CD4-positive, alpha-beta T cell (primary cell): ENCODE measurements at regions not wholly inside any gene's neighbourhood (a gene's known extent, or its start where the extent isn't known, plus 50 kb on each side); places are given as distances from the start of the nearest gene placed in this dataset.

Experiments used
- ATAC-seq: fragments of 200-7000 bp; cut with Tn5 transposase; one replicate; pipeline ENCODE4 v1.10.0; 2022; ENCODE audit warnings: mild to moderate bottlenecking; ENCODE audit not compliant: poor library complexity
- CTCF ChIA-PET: fragments of 350-600 bp; sonication (Branson Sonifier 250); formaldehyde crosslinking; loops from one replicate; lab custom pipeline; 2021; ENCODE audit warnings: antibody characterized with exemption, inconsistent platforms; lab: Charles Lee
- POLR2A ChIA-PET: fragments of 350-600 bp; sonication (Branson Sonifier 250); formaldehyde crosslinking; loops from one replicate; lab custom pipeline; 2021; ENCODE audit warnings: antibody characterized with exemption, inconsistent platforms; lab: Charles Lee
- DNase-seq, 14 experiments: peaks; one replicate each; pipeline ENCODE4 v3.0.0-alpha.2; 2013 to 2020; ENCODE audit warnings: mixed read lengths in 2 of 14
- H3K27ac ChIP-seq, 2 donors: one replicate each; pipeline versions ENCODE4 v1.5.1 to v1.7.0; 2013; ENCODE audit warnings: low read length in 2 of 2, low read depth in 1 of 2, mild to moderate bottlenecking in 1 of 2
- H3K27me3 ChIP-seq, 2 experiments: 1 replicate in 1 of 2; 2 replicates in 1 of 2; pipeline versions ENCODE4 v1.6.1 to v1.7.0; 2013; ENCODE audit warnings: low read length in 2 of 2, control low read depth in 1 of 2, mild to moderate bottlenecking in 1 of 2, moderate library complexity in 1 of 2; ENCODE audit not compliant: insufficient read depth in 2 of 2, control insufficient read depth in 1 of 2
- H3K36me3 ChIP-seq: one replicate; pipeline ENCODE4 v1.6.1; 2013; ENCODE audit warnings: low read length, control low read depth; ENCODE audit not compliant: insufficient read depth
- H3K4me1 ChIP-seq: one replicate; pipeline ENCODE4 v1.6.1; 2013; ENCODE audit warnings: low read length, control low read depth; ENCODE audit not compliant: insufficient read depth
- H3K4me3 ChIP-seq: one replicate; pipeline ENCODE4 v1.5.1; 2013; ENCODE audit warnings: mild to moderate bottlenecking, low read length, moderate library complexity
- H3K9me3 ChIP-seq, 2 experiments: 1 replicate in 1 of 2; 2 replicates in 1 of 2; pipeline versions ENCODE4 v1.6.1 to v1.7.0; 2013; ENCODE audit warnings: low read length in 2 of 2, mild to moderate bottlenecking in 2 of 2, control low read depth in 1 of 2, moderate library complexity in 1 of 2; ENCODE audit not compliant: control insufficient read depth in 1 of 2, insufficient read depth in 1 of 2
- H3K27ac Mint-ChIP-seq: one replicate; pipeline ENCODE4 v1.8.0; 2020; ENCODE audit warnings: mixed read lengths
- H3K27me3 Mint-ChIP-seq: one replicate; pipeline ENCODE4 v1.8.0; 2021; ENCODE audit warnings: mixed read lengths
- H3K36me3 Mint-ChIP-seq: one replicate; pipeline ENCODE4 v1.8.0; 2021; ENCODE audit warnings: low read depth, mixed read lengths
- H3K4me1 Mint-ChIP-seq: one replicate; pipeline ENCODE4 v1.8.0; 2021; ENCODE audit warnings: low read depth, mixed read lengths
- H3K4me3 Mint-ChIP-seq: one replicate; pipeline ENCODE4 v1.8.0; 2020; ENCODE audit warnings: mild to moderate bottlenecking, mixed read lengths
- H3K9me3 Mint-ChIP-seq: one replicate; pipeline ENCODE4 v1.8.0; 2020; ENCODE audit warnings: mixed read lengths
- CTCF ChIP-seq: fragments of 200-600 bp; IDR thresholded peaks from one replicate; pipeline ENCODE4 v1.8.0; 2022; ENCODE audit warnings: antibody characterized with exemption, mild to moderate bottlenecking
- intact Hi-C, 2 experiments: fragments of 100-400 bp; cut with DNase I in 1 of 2; cut with micrococcal nuclease in 1 of 2; formaldehyde crosslinking; loops; one replicate each; pipeline versions ENCODE4 v1.15.1 to v1.9.0; 2023 to 2025; cut with DNase I, micrococcal nuclease

- no peaks in the 10 kb centered on the region for H3K36me3 Mint-ChIP-seq
- H3K27me3 Mint-ChIP-seq: no peaks in the 10 kb centered on the region
- H3K9me3 Mint-ChIP-seq: no peaks in the 10 kb centered on the region
- CTCF ChIA-PET: no interaction called here
- Histone ChIP-seq H3K36me3 (no peaks in the 10 kb centered on the region), H3K4me1 (no peaks in the 10 kb centered on the region), H3K27ac (no peak overlapping the region), H3K9me3 (no peaks in the 10 kb centered on the region), H3K27me3 (no peaks in the 10 kb centered on the region), H3K4me3 (no peak overlapping the region)
- no peaks in the 10 kb centered on the region for H3K4me1 Mint-ChIP-seq
- no peak for DNase-seq
- ATAC-seq: no peak
- intact Hi-C loops: no loop called here
- no peak overlapping the region for H3K4me3 Mint-ChIP-seq
- POLR2A ChIA-PET: no interaction called here
- no peak for TF ChIP-seq CTCF
- H3K27ac Mint-ChIP-seq: no peak overlapping the region
Observed at GRCh38 chr13:87827479-87827878, 156.3 kb downstream of the SLITRK5 start.

GRCh38 chr13:87837522-87837921 lies 166.4 kb downstream of the SLITRK5 start:
- H3K4me3 Mint-ChIP-seq: no peak overlapping the region
- H3K27ac Mint-ChIP-seq: no peak overlapping the region
- ChIA-PET POLR2A (no interaction called here), CTCF (no interaction called here)
- Histone ChIP-seq H3K36me3 (no peaks in the 10 kb centered on the region), H3K27ac (no peak overlapping the region), H3K9me3 (peaks cover 0 to 5% of the 10 kb centered on the region in 2 experiments), H3K4me1 (no peaks in the 10 kb centered on the region), H3K27me3 (no peaks in the 10 kb centered on the region), H3K4me3 (no peak overlapping the region)
- H3K4me1 Mint-ChIP-seq: no peaks in the 10 kb centered on the region
- intact Hi-C loops: no loop called here
- TF ChIP-seq CTCF: no peak
- no peaks in the 10 kb centered on the region for H3K36me3 Mint-ChIP-seq
- H3K27me3 Mint-ChIP-seq: no peaks in the 10 kb centered on the region
- ATAC-seq (no peak), DNase-seq (no peak)
- H3K9me3 Mint-ChIP-seq: no peaks in the 10 kb centered on the region

GRCh38 chr13:87837946-87838345 lies 166.8 kb downstream of the SLITRK5 start:
- no peaks in the 10 kb centered on the region for H3K36me3 Mint-ChIP-seq
- no peaks in the 10 kb centered on the region for H3K9me3 Mint-ChIP-seq
- DNase-seq (no peak), ATAC-seq (no peak)
- no peak for TF ChIP-seq CTCF
- ChIA-PET CTCF (no interaction called here), POLR2A (no interaction called here)
- H3K27me3 Mint-ChIP-seq: no peaks in the 10 kb centered on the region
- no peaks in the 10 kb centered on the region for H3K27me3 ChIP-seq
- no peak overlapping the region for H3K4me3 Mint-ChIP-seq
- H3K36me3 ChIP-seq: no peaks in the 10 kb centered on the region
- no peak overlapping the region for H3K4me3 ChIP-seq
- no peaks in the 10 kb centered on the region for H3K4me1 ChIP-seq
- peaks cover 0 to 5% of the 10 kb centered on the region in 2 experiments for H3K9me3 ChIP-seq
- intact Hi-C loops: no loop called here
- no peak overlapping the region for H3K27ac ChIP-seq
- no peak overlapping the region for H3K27ac Mint-ChIP-seq
- no peaks in the 10 kb centered on the region for H3K4me1 Mint-ChIP-seq
